H9 (cell line): ENCODE measurements at regions not wholly inside any gene's neighbourhood (a gene's known extent, or its start where the extent isn't known, plus 50 kb on each side); places are given as distances from the start of the nearest gene placed in this dataset.
"Not testable (repeated sequence)": the region's sequence is repeated elsewhere in the genome, so short reads cannot be mapped to it uniquely, and the experiment has no call there.

ENCODE experiments used
- DNase-seq: peaks from one replicate; pipeline ENCODE4 v3.0.0-alpha.2; 2017
- H2AFZ ChIP-seq: one replicate; pipeline ENCODE4 v1.6.1; 2013; ENCODE audit warnings: mild to moderate bottlenecking, low read length, control low read depth, moderate library complexity
- H2AK5ac ChIP-seq: 2 replicates; pipeline ENCODE4 v1.6.1; 2013; ENCODE audit warnings: low read length, control low read depth, mixed read lengths; ENCODE audit not compliant: insufficient read length
- H2BK120ac ChIP-seq: one replicate; pipeline ENCODE4 v1.6.1; 2013; ENCODE audit warnings: low read depth, mild to moderate bottlenecking, low read length, control low read depth, inconsistent platforms; ENCODE audit not compliant: poor library complexity, severe bottlenecking
- H2BK12ac ChIP-seq: 2 replicates; pipeline ENCODE4 v1.6.1; 2013; ENCODE audit warnings: low read length, control low read depth, mixed read lengths, low read depth; ENCODE audit not compliant: insufficient read length
- H2BK15ac ChIP-seq: 2 replicates; pipeline ENCODE4 v1.6.1; 2013; ENCODE audit warnings: low read depth, low read length, control low read depth
- H2BK20ac ChIP-seq: one replicate; pipeline ENCODE4 v1.6.1; 2013; ENCODE audit warnings: low read depth, mild to moderate bottlenecking, low read length, control low read depth, inconsistent platforms; ENCODE audit not compliant: poor library complexity, severe bottlenecking
- H2BK5ac ChIP-seq: 2 replicates; pipeline ENCODE4 v1.6.1; 2013; ENCODE audit warnings: low read length, control low read depth, mixed read lengths; ENCODE audit not compliant: insufficient read length
- H3K14ac ChIP-seq: 2 replicates; pipeline ENCODE4 v1.6.1; 2013; ENCODE audit warnings: low read length, control low read depth; ENCODE audit not compliant: insufficient read depth
- H3K18ac ChIP-seq: 2 replicates; pipeline ENCODE4 v1.6.1; 2013; ENCODE audit warnings: low read depth, mild to moderate bottlenecking, mixed read lengths, low read length, control low read depth; ENCODE audit not compliant: insufficient read length
- H3K23ac ChIP-seq: 2 replicates; pipeline ENCODE4 v1.6.1; 2013; ENCODE audit warnings: low read length, control low read depth, mixed read lengths, low read depth; ENCODE audit not compliant: insufficient read length
- H3K23me2 ChIP-seq: 2 replicates; pipeline ENCODE4 v1.6.1; 2013; ENCODE audit warnings: low read depth, mild to moderate bottlenecking, mixed read lengths, low read length, control low read depth; ENCODE audit not compliant: insufficient read length, poor library complexity, severe bottlenecking
- H3K27ac ChIP-seq: 2 replicates; pipeline ENCODE4 v1.5.1; 2013; ENCODE audit warnings: low read length, control low read depth, mixed read lengths, low read depth; ENCODE audit not compliant: insufficient read length
- H3K27me3 ChIP-seq: 2 replicates; pipeline ENCODE4 v1.6.1; 2013; ENCODE audit warnings: low read length, control low read depth, inconsistent platforms; ENCODE audit not compliant: insufficient read depth
- H3K4ac ChIP-seq: 2 replicates; pipeline ENCODE4 v1.6.1; 2013; ENCODE audit warnings: low read depth, mild to moderate bottlenecking, control low read depth, inconsistent platforms, low read length, moderate library complexity
- H3K4me1 ChIP-seq: 2 replicates; pipeline ENCODE4 v1.6.1; 2013; ENCODE audit warnings: low read length, control low read depth, inconsistent platforms; ENCODE audit not compliant: insufficient read depth
- H3K4me2 ChIP-seq: 2 replicates; pipeline ENCODE4 v1.6.1; 2013; ENCODE audit warnings: low read length, control low read depth, mixed read lengths; ENCODE audit not compliant: insufficient read length, insufficient read depth
- H3K56ac ChIP-seq: 2 replicates; pipeline ENCODE4 v1.6.1; 2013; ENCODE audit warnings: low read depth, mild to moderate bottlenecking, mixed read lengths, low read length, control low read depth; ENCODE audit not compliant: insufficient read length
- H3K79me1 ChIP-seq: 2 replicates; pipeline ENCODE4 v1.6.1; 2013; ENCODE audit warnings: low read depth, mild to moderate bottlenecking, moderate library complexity, low read length, control low read depth, inconsistent platforms; ENCODE audit not compliant: insufficient read depth, poor library complexity, severe bottlenecking
- H3K79me2 ChIP-seq: 2 replicates; pipeline ENCODE4 v1.6.1; 2013; ENCODE audit warnings: low read length, control low read depth, inconsistent platforms; ENCODE audit not compliant: insufficient read depth
- H3K9ac ChIP-seq: 2 replicates; pipeline ENCODE4 v1.6.1; 2013; ENCODE audit warnings: low read length, control low read depth, mixed read lengths; ENCODE audit not compliant: insufficient read length; ENCODE audit errors: extremely low read depth
- H3K9me3 ChIP-seq: one replicate; pipeline ENCODE4 v1.6.1; 2013; ENCODE audit warnings: low read depth, low read length, inconsistent platforms; ENCODE audit not compliant: control insufficient read depth
- H3T11ph ChIP-seq: one replicate; pipeline ENCODE4 v1.6.1; 2013; ENCODE audit warnings: mild to moderate bottlenecking, low read length, control low read depth, inconsistent platforms
- H4K20me1 ChIP-seq: one replicate; pipeline ENCODE4 v1.6.1; 2013; ENCODE audit not compliant: control insufficient read depth, insufficient read length, insufficient read depth
- H4K5ac ChIP-seq: 2 replicates; pipeline ENCODE4 v1.6.1; 2013; ENCODE audit warnings: low read depth, mild to moderate bottlenecking, mixed read lengths, low read length, control low read depth; ENCODE audit not compliant: insufficient read length
- H4K8ac ChIP-seq: replicated peaks from 2 replicates; pipeline ENCODE4 v1.6.1; 2013; ENCODE audit warnings: low read length, control low read depth, mixed read lengths, low read depth; ENCODE audit not compliant: insufficient read length
- H4K91ac ChIP-seq: 2 replicates; pipeline ENCODE4 v1.6.1; 2013; ENCODE audit warnings: low read depth, mild to moderate bottlenecking, moderate library complexity, mixed read lengths, low read length, control low read depth; ENCODE audit not compliant: insufficient read length
- H3K27ac Mint-ChIP-seq, 3 experiments: 2 replicates in 2 of 3; 3 replicates in 1 of 3; pipeline ENCODE4 v1.8.0; 2020 to 2021; ENCODE audit warnings: mixed read lengths in 3 of 3, mild to moderate bottlenecking in 1 of 3, moderate library complexity in 1 of 3
- H3K27me3 Mint-ChIP-seq: 2 replicates; pipeline ENCODE4 v1.8.0; 2021; ENCODE audit warnings: low read depth, mild to moderate bottlenecking, moderate library complexity, mixed read lengths
- H3K36me3 Mint-ChIP-seq, 3 experiments: 2 replicates in 2 of 3; 3 replicates in 1 of 3; pipeline ENCODE4 v1.8.0; 2020 to 2021; ENCODE audit warnings: low read depth in 3 of 3, mixed read lengths in 3 of 3; ENCODE audit not compliant: insufficient read depth in 1 of 3
- H3K4me1 Mint-ChIP-seq, 2 experiments: 2 replicates each; pipeline ENCODE4 v1.8.0; 2020; ENCODE audit warnings: mixed read lengths in 2 of 2
- H3K4me3 Mint-ChIP-seq, 2 experiments: 2 replicates in 1 of 2; 3 replicates in 1 of 2; pipeline ENCODE4 v1.8.0; 2020 to 2021; ENCODE audit warnings: mild to moderate bottlenecking in 2 of 2, mixed read lengths in 2 of 2, moderate library complexity in 1 of 2
- H3K9me3 Mint-ChIP-seq, 2 experiments: 2 replicates in 1 of 2; 3 replicates in 1 of 2; pipeline ENCODE4 v1.8.0; 2020; ENCODE audit warnings: mild to moderate bottlenecking in 2 of 2, mixed read lengths in 2 of 2, moderate library complexity in 1 of 2
- CTCF ChIP-seq: fragments of 200-600 bp; sonication (generic); conservative IDR thresholded peaks from 3 replicates; pipeline ENCODE4 v1.8.0; 2021; ENCODE audit warnings: antibody characterized with exemption, mild to moderate bottlenecking
- WGBS: extraction: QIAGEN DNeasy Blood & Tissue Kit; methylation state at CpG from one replicate; pipeline ENCODE4 v1.1.7; 2013; ENCODE audit warnings: missing lambda C conversion rate, low lambda C conversion rate, mixed read lengths; ENCODE audit not compliant: insufficient read length; ENCODE audit errors: extremely low coverage; 5-methylcytosine and 5-hydroxymethylcytosine counted together

- no peak for TF ChIP-seq CTCF
- Histone ChIP-seq H3T11ph (no peak overlapping the region), H3K9ac (no peak overlapping the region), H4K8ac (no peak overlapping the region), H2AK5ac (no peak overlapping the region), H2BK20ac (no peak overlapping the region), H4K5ac (no peak overlapping the region), H4K20me1 (no peaks in the 10 kb centered on the region), H3K27me3 (no peaks in the 10 kb centered on the region), H2BK12ac (no peak overlapping the region), H3K4me1 (no peaks in the 10 kb centered on the region), H3K4me2 (no peak overlapping the region), H3K23ac (no peak overlapping the region), H2BK120ac (no peak overlapping the region), H3K9me3 (peaks cover 93% of the 10 kb centered on the region), H3K27ac (no peak overlapping the region), H3K4ac (no peak overlapping the region), H2AFZ (no peak overlapping the region), H3K18ac (no peak overlapping the region), H3K79me2 (no peaks in the 10 kb centered on the region), H2BK15ac (no peak overlapping the region), H2BK5ac (no peak overlapping the region), H3K79me1 (no peaks in the 10 kb centered on the region), H3K56ac (no peak overlapping the region), H3K14ac (no peak overlapping the region), H3K23me2 (no peaks in the 10 kb centered on the region), H4K91ac (no peak overlapping the region)
- Mint-ChIP-seq H3K27ac (no peak overlapping the region), H3K4me3 (no peak overlapping the region), H3K27me3 (peaks cover 4% of the 10 kb centered on the region), H3K9me3 (peaks cover 90 to 94% of the 10 kb centered on the region in 2 experiments), H3K4me1 (no peaks in the 10 kb centered on the region), H3K36me3 (peaks cover 14 to 25% (median 18%) of the 10 kb centered on the region in 3 experiments)
- DNase-seq, result no peak
- WGBS, result no CpG with 5 or more reads among the region's 6 CpGs
Observed at GRCh38 chr14:106013879-106014376, 487.5 kb downstream of the TMEM121 start.

- H2BK20ac ChIP-seq, H3K79me2 ChIP-seq, H4K8ac ChIP-seq, H3K14ac ChIP-seq, H4K91ac ChIP-seq, DNase-seq, H2BK15ac ChIP-seq, H3K23me2 ChIP-seq, H3K27me3 Mint-ChIP-seq, H4K20me1 ChIP-seq, H3K18ac ChIP-seq, H3K27me3 ChIP-seq, H3T11ph ChIP-seq, H4K5ac ChIP-seq, H3K79me1 ChIP-seq, H2AK5ac ChIP-seq, H2BK120ac ChIP-seq, H3K4ac ChIP-seq, H3K56ac ChIP-seq, H2BK5ac ChIP-seq, H2BK12ac ChIP-seq, H3K4me1 Mint-ChIP-seq, H3K9ac ChIP-seq, H3K4me3 Mint-ChIP-seq, H3K27ac ChIP-seq, H3K4me1 ChIP-seq, H2AFZ ChIP-seq, H3K27ac Mint-ChIP-seq, H3K4me2 ChIP-seq, H3K23ac ChIP-seq: not testable (repeated sequence)
- H3K9me3 Mint-ChIP-seq, result peaks cover 89 to 91% of the 10 kb centered on the region in 2 experiments
- H3K36me3 Mint-ChIP-seq, result peaks cover 11 to 26% (median 14%) of the 10 kb centered on the region in 3 experiments; a peak in 6 of 7 replicates
- H3K9me3 ChIP-seq, result peaks cover 87% of the 10 kb centered on the region
- no CpG with 5 or more reads among the region's 3 CpGs for WGBS
Observed at GRCh38 chr14:106017952-106018351, 491.6 kb downstream of the TMEM121 start.
